ENCODE measurements at regions not wholly inside any gene's neighbourhood (a gene's known extent, or its start where the extent isn't known, plus 50 kb on each side); places are given as distances from the start of the nearest gene placed in this dataset.

DNA sequence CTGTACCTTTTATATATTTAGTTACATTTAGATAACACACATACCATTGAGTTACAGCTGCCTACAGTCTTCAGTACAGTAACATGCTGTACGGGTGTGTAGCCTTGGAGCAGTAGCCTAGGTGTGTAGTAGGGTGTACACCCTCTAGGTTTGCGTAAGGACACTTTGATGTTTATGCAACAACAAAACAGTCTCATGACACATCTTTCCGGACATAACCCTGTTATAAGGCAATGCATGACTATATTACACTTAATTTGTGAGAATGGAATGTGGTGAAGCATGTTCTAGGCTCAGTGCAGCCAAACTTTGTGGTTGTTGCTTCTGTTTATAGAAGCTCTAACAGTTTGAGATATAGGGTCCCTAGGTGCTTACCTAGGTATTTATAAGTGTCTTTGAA, 65.4 kb downstream of the SPRY1 start:
- TF ChIP-seq, protein P1, sequence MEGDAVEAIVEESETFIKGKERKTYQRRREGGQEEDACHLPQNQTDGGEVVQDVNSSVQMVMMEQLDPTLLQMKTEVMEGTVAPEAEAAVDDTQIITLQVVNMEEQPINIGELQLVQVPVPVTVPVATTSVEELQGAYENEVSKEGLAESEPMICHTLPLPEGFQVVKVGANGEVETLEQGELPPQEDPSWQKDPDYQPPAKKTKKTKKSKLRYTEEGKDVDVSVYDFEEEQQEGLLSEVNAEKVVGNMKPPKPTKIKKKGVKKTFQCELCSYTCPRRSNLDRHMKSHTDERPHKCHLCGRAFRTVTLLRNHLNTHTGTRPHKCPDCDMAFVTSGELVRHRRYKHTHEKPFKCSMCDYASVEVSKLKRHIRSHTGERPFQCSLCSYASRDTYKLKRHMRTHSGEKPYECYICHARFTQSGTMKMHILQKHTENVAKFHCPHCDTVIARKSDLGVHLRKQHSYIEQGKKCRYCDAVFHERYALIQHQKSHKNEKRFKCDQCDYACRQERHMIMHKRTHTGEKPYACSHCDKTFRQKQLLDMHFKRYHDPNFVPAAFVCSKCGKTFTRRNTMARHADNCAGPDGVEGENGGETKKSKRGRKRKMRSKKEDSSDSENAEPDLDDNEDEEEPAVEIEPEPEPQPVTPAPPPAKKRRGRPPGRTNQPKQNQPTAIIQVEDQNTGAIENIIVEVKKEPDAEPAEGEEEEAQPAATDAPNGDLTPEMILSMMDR (IDR thresholded peaks at IDR 0.05): no peak
- TF ChIP-seq POLR2A (IDR thresholded peaks at IDR 0.05): no peak
